ENCODE measurements at regions not wholly inside any gene's neighbourhood (a gene's known extent, or its start where the extent isn't known, plus 50 kb on each side); places are given as distances from the start of the nearest gene placed in this dataset.

DNA sequence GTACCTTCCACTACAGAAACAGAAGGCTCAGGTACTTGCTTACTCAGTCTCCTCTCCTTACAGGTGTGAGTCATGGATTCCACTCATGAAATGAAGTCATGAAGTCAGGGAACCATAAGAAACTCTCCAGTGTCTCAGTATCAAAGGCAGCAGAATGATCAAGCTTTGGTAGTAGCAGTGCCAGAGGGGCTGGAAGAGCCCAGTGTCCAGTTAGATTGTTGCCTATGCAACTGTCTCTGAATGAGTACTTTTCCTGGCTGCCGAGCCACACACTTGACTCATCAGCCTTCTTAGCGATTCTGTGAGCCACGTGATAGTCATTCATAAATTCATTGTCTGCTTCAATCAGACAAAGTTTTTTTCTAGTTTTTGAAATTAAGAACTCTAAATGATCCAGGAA, 52.2 kb upstream of the DTNBP1 start:
- peak in 1 of 2 donors; percentile 41 for DNase-seq

DNA sequence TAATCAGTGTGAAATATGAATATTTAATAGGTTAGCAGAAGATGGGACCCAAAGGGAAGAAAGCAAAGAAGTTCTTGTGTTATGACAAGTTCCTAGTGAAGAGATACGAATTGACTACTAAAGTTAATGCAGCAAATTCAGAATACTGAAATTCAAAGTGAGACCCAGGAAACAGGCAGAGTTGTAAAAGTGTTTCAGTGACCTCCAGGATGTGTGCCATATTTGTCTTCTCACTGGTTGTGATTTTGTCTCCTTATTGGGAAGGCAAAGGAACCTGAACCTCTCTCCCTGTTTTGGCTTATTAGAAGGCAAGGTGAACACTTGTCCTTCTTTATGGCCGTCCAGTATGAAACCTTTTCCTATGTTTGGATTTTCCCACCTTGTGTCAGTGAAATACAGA, 51.8 kb upstream of the DTNBP1 start:
- DNase-seq = no peak

DNA sequence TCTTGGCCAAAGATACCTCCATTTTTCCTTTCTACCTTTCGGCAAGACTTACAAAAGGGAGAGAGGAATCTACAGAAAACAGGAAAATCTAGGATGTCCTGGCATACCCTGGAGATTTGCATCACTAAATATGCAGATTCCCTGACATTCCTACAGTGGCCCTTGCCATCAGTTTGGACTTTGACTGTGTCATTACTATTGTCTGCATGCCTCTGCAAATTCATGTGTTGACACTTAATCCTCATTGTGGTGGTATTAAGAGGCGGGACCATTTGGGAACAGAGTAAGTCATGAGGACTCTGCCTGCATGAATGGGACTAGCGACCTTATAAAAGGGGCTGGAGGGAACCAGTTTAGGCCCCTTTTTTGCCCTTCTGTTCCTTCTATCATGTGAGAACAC, 50.5 kb upstream of the DTNBP1 start:
- DNase-seq = no peak

DNA sequence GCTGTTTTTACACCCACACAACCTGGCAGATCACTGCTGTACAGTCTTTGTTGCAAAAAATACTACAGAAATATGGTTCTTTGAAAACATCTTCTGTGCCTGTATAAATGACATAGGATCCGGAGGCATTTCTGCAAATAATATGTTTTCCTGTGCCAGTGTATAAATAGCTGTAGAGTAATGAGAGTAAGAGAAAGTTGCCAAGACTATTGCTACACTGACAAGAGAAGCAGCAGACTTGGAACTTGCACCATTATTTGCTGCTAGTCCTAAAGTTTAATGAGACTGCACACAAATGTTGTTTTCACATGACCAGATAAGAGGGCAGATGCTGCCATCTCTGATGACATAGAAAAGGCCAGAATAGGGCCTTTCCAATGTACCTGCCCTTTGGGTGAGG, 50.0 kb upstream of the DTNBP1 start:
- DNase-seq = no peak
